Daoy (cell line): ENCODE measurements at regions not wholly inside any gene's neighbourhood (a gene's known extent, or its start where the extent isn't known, plus 50 kb on each side); places are given as distances from the start of the nearest gene placed in this dataset.
A peak's percentile ranks its signal among the peaks of the same experiment; 100 is the strongest.

Experiments used
- DNase-seq: peaks from one replicate; pipeline ENCODE4 v3.0.0-alpha.2; 2015; ENCODE audit warnings: low read depth

GRCh38 chr3:18080198-18080689 lies 337.8 kb upstream of the TBC1D5 start:
- DNase-seq, result no peak

DNA sequence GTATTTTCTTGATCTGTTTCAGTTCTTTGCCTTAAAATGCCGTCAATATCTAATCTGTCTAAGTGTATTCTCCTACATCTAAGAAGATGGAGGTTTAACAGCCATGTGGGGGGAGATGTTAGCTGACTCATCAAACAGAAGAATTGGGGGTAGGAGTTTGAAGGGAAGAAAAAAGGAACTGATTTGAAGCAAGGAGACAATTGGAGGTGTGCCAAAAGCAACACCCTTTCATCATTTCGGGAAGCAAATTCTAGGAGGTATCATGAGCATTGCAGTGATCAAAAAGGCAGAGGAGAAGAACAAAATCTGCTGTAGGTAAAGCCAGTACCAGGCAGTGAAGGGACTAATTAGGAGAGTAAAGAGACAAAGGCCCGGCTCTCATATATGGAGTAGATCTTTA lies 337.3 kb upstream of the TBC1D5 start:
- DNase-seq, result peak; percentile 27

DNA sequence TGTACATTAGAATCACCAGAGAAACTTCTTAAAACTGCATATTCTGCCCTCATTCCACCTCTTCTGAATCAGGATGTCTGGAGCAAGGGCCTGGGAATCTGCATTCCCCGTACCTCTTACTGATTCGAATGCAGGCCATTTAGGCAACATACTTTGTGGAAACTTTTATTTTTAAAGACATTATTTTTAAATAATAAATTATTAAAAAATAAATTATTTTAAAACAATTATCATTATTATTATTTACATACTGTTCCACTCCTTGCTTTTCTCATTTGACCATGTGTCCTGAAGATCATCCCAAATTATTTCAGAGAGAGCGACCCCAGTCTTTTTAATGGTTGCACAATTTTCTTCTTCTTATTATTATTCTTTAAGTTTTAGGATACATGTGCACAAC lies 336.6 kb upstream of the TBC1D5 start:
- no peak for DNase-seq

- no peak for DNase-seq
Measured at GRCh38 chr3:18077128-18077840, 334.9 kb upstream of the TBC1D5 start.

DNA sequence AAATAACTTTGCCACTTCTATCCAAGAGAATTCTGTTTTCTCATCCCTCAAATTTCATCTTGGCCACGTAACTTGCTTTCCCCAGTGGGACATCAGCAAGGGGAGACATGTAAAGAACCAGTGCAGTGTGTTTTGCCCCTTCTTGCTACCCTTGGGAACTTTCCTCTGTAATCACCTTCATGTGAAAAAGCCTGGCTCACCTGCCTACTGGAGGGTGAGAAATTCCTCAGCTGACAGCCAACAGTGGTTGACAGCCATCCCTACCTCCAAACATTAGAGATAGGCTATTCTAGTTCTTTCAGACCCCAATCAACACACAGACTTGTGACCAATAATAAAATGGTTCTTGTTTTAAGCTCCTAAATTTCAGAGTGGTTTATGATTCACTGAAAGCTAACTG lies 333.9 kb upstream of the TBC1D5 start:
- DNase-seq, result no peak

DNA sequence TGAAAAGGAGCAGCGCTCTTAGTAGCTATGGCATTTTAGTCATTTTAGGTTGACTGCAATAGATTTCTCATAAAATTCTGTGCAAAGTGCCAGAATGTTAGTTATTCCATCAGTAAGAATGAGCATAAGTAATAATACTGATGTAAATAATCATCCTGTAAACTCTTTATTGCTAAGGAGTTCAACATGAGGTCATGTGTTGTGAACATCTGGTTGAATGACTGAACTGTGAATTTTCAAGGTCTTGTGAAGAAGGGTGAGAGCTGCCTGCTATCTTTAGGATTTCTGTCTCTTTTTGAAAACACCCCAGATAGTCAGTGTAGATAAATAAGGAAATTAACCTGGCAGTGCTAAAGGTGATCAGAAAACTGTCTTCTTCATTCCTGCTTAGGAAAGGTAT lies 333.4 kb upstream of the TBC1D5 start:
- DNase-seq, result no peak

GRCh38 chr3:18071833-18072232 lies 329.4 kb upstream of the TBC1D5 start:
- no peak for DNase-seq

DNA sequence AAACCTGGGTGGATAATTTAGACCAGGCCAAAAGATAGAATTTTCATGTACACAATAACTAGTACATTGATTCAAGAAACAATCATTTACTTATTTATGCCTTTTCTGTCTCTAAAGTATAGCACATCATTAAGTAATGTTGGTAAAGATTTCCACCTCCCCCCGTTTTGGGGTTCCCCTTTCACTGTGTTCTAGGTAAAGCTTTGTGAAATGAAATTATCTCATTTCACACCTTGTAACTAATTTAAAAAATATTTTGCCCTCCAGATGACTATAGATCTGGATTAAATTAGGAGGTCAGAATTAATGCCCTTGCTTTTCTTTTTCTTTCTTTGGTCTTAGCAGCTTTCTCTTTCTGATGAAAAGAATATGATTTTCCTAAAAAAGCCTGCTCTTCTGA lies 328.5 kb upstream of the TBC1D5 start:
- no peak for DNase-seq

- no peak for DNase-seq
Measured at GRCh38 chr3:18070231-18070630, 327.8 kb upstream of the TBC1D5 start.

DNA sequence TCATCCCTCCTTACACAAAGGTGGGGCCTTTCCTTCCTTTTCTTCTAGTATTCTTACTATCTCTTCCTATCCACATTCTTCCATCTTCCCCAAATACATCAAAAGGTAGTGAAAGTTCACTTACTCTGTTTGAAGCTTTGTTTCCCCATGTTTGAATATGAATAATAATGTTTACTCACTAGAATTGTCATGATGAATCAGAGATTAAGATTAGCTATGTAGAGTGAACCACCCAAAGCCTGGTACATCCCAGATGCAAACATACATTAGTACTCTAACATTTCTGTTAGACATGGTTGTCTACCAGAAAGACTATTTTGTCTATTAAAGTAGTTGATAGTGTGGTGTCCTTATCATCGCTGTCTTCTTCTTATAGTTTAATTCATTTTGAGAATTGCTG lies 327.1 kb upstream of the TBC1D5 start:
- no peak for DNase-seq

GRCh38 chr3:18066899-18067582 lies 324.6 kb upstream of the TBC1D5 start:
- DNase-seq, result no peak

DNA sequence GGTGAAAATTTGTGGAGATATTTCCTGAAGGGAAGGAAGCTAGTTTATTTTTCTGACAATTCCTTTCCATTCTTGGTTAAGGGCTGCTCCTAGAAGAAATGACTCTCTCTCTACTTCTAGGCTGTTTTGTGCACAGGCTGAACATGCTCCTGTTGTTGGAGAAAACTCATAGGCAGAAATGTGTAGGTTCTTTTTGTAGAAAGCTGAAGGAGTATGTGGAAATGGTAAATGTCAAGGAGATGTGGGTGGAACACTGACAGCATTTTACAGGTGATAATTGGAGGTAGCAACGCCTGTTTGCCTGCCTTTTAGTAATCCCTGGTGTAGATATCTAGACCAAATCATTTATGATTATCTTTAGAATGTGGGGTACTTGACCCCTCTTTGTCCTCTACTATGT lies 322.2 kb upstream of the TBC1D5 start:
- no peak for DNase-seq

DNA sequence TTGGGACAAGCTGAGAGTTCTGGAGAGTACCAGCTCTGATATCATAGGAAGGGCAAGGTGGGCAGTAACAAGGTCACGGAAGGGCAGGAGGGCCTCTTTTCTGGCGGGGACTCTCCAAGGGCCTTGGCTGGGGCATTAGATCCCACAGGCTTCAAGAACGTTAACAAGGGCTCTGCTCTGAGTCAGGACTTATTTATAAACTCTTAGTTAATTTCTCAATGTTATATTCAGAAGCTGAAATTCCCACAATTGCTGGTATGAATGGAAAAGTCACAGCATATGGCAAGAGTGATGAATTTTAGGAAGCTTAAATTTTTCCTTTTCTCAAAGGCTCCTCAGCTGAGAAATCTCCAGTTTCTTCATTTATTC lies 320.2 kb upstream of the TBC1D5 start:
- DNase-seq, result no peak

DNA sequence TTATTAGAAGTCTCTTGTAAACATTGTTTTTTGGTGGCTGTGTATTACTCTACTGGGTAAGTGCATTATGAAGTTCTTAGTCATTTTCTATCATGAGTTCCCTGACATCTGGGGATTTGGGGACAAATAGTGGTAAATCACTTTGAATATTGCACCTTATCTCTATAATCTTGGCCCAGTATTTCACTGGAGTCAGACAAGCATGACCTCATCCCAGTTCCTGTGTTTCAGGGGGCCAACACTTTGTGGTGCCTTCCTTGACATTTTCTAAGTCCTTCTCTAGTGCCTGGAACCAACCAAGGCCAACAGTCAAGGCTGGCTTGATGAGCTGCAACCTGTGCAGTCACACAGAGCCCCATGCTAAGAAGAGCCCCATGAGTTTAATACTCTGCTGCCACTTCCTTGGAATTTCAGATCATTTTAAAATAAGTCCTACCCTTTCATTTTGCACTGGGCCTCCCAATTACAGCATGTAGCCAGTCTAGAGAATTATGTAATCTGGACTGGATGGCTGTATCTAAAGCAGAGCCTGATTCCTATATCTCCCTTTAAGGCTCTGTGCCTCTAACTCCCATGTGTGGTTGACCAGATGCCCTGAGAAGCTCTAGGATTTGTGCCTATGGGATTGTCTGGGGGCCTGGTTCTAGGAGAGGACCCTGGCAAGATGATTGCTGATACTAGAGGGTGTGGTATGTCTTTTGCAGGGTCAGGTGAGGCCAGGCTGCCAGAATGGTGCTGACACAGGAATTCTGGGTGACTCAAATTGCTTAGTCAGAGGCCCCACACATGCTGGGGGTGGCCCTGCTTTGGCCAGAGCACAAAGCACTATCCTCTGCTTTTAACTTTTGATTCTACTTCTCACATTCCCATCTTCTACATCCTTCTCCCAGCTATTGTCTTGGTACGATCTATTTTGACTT lies 319.6 kb upstream of the TBC1D5 start:
- peak; percentile 19 for DNase-seq

DNA sequence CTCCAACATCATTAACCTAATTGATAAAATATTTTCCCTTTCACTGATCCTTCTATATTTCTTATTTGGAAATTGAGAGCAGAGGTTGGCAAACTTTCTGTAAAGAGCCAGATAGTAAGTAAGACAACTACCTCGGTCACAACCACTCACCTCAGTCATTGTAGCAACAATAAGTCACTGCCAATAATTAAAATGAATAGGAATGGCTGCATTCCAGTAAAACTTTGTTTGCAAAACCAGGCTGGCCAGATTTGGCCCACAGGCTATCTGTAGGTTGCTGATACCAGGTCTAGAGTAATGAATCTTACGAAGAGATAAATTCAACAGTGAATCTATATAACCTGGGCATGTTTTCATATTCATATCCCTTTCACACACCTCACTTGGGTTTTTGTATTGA lies 316.2 kb upstream of the TBC1D5 start:
- no peak for DNase-seq

DNA sequence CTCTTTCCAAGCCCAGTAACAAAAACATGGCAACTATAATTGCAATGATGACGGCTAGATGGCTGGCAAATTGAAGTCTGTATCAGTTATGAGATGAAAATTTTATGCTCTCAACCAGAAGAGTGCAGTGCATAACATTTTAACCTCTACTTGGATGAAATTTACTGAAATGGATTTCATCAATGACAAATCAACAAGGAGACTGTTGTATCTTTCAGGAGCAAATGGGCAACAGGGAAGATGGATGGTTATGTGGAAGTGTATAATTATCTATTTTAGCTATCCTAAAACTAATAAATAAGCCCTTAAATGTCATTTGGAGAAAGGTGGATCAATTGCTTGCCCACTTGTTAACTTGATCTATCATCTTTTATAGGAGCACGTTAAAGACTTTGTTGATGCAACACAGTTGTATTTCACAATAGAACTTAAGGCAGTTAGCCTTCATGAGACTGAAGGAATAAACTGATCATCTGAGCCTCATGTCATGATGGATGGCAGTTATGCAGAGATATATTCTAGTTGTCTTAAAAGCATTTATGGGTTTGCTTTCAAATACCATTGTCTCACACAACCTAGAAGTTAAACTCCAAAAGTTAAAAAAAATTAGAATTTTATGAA lies 315.1 kb upstream of the TBC1D5 start:
- DNase-seq, result no peak

- DNase-seq, result no peak
Measured at GRCh38 chr3:18054625-18055024, 312.2 kb upstream of the TBC1D5 start.

DNA sequence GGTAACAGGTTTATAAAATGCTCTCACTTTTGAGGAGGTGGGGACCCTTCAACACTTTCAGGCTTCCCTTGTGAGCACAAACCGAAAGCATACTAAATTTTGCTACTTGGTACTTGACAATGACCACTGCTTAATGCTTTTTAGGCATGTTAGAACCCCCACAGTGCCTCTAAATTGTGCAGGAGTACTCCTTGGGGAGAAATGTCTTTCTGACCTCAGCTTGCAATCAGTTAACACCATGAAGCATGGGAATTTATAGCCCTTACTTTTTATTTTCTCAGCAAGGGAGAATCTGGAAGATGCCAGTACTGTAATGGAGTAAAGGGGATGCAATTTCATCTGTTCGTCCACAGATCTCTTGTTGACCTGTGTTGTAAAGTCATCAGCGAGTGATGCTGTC lies 308.9 kb upstream of the TBC1D5 start:
- no peak for DNase-seq

- DNase-seq, result no peak
Measured at GRCh38 chr3:18049096-18049495, 306.7 kb upstream of the TBC1D5 start.

DNA sequence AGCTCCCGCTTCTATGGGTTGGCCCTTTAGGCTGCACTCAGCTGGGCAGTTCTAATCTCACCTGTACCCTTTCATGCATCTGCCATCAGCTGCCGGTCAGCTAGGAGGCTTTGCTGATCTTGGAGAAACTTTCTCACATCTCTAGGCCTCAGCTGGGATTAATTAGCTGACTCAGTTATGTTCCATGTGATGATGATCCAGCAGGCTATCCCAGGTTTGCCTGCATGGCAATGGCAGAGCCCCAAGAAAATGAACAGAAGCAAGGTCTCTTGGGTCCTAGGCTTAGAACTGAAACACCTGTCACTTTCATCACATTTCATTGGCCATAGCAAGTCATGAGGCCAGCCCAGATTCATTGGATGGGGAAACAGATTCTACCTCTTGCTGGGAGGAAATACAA lies 304.6 kb upstream of the TBC1D5 start:
- no peak for DNase-seq

DNA sequence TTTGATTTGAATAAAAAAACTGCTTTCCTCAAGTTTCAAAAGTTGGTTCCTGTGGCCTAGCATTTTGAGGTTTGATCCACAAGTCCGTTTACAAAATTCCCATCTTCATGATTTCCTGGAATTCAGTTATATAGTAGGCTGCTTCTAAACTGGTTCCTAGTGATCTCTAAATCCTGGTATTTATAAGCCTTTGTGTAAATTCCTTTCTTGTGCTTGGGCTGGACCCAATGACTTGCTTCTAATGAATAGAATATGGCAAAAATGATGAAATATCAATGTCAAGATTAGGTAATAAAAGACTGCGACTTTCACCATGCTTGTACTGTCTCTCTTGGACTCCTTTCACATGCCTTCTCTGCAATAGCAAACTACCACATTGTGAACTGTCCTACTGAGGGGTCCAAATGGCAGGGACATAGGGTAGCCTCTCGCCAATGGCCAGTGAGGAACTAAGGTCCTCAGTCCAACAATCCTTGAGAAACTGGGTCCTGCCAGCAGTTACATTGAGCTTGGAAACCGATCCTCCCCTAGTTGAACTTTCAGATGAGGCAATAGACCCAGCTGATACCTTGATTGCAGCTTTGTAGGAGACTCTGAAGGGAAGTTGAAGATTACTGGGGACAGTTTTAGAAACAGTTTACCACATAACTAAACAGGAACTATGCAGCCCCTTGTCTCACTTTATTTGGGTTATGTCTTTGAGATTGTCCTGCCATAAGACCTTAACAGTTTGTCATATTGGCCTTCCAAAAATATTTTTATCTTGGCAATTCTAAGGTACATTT lies 303.9 kb upstream of the TBC1D5 start:
- no peak for DNase-seq
